ENCODE measurements at regions not wholly inside any gene's neighbourhood (a gene's known extent, or its start where the extent isn't known, plus 50 kb on each side); places are given as distances from the start of the nearest gene placed in this dataset.

- intact Hi-C loops (cut with DNase I), result no loop called here
- no peak for TF ChIP-seq EP300 (IDR thresholded peaks at IDR 0.05)
- no peak for TF ChIP-seq CTCF (IDR thresholded peaks at IDR 0.05)
- no peak for TF ChIP-seq POLR2AphosphoS5 (IDR thresholded peaks at IDR 0.05)
- TF ChIP-seq POLR2A (IDR thresholded peaks at IDR 0.05; ENCODE audit: low read depth), result no peak
- Histone ChIP-seq H3K27ac (replicated peaks in 1 of 4) (no peak overlapping the region), H3K9me3 (no peaks in the 10 kb centered on the region), H3K27me3 (no peaks in the 10 kb centered on the region), H3K36me3 (no peaks in the 10 kb centered on the region), H3K4me1 (no peaks in the 10 kb centered on the region), H3K4me3 (no peak overlapping the region)
- DNase-seq (ENCODE audit: extremely low spot score), result no peak
- 94% methylated on average over 7 of the region's 7 CpGs for WGBS
Measured at GRCh38 chr10:113967126-113967525, 76.5 kb upstream of the ADRB1 start.

GRCh38 chr10:113970641-113971040, 73.0 kb upstream of the ADRB1 start:
- no peaks in the 10 kb centered on the region for H3K36me3 ChIP-seq
- H3K27me3 ChIP-seq, result no peaks in the 10 kb centered on the region
- H3K9me3 ChIP-seq, result no peaks in the 10 kb centered on the region
- DNase-seq (ENCODE audit: extremely low spot score), result no peak
- no peak overlapping the region for H3K4me3 ChIP-seq
- no peaks in the 10 kb centered on the region for H3K4me1 ChIP-seq
- no peak overlapping the region for H3K27ac ChIP-seq (replicated peaks in 1 of 4)
- intact Hi-C loops (cut with DNase I), result no loop called here
- TF ChIP-seq EP300 (IDR thresholded peaks at IDR 0.05), result no peak
- TF ChIP-seq POLR2A (IDR thresholded peaks at IDR 0.05; ENCODE audit: low read depth), result no peak
- TF ChIP-seq CTCF (IDR thresholded peaks at IDR 0.05), result no peak

GRCh38 chr10:113971349-113971973, 72.2 kb upstream of the ADRB1 start:
- no peak for DNase-seq (ENCODE audit: extremely low spot score)
- 92% methylated on average over 3 of the region's 3 CpGs for WGBS
- no peaks in the 10 kb centered on the region for H3K4me1 ChIP-seq
- intact Hi-C loops (cut with DNase I), result no loop called here
- no peak overlapping the region for H3K4me3 ChIP-seq
- TF ChIP-seq POLR2A (IDR thresholded peaks at IDR 0.05; ENCODE audit: low read depth), result no peak
- TF ChIP-seq POLR2AphosphoS5 (IDR thresholded peaks at IDR 0.05), result no peak
- TF ChIP-seq EP300 (IDR thresholded peaks at IDR 0.05), result no peak
- no peak for TF ChIP-seq CTCF (IDR thresholded peaks at IDR 0.05)
- H3K27ac ChIP-seq (replicated peaks in 1 of 4), result no peak overlapping the region
- no peaks in the 10 kb centered on the region for H3K27me3 ChIP-seq
- no peaks in the 10 kb centered on the region for H3K36me3 ChIP-seq
- no peaks in the 10 kb centered on the region for H3K9me3 ChIP-seq

- Histone ChIP-seq H3K4me3 (no peak overlapping the region), H3K9me3 (no peaks in the 10 kb centered on the region), H3K27ac (replicated peaks in 1 of 4) (no peak overlapping the region), H3K4me1 (peaks cover 0 to 9% (median 0%) of the 10 kb centered on the region in 4 donors), H3K27me3 (no peaks in the 10 kb centered on the region), H3K36me3 (no peaks in the 10 kb centered on the region)
- intact Hi-C loops (cut with DNase I), result no loop called here
- WGBS, result 90% methylated on average over 7 of the region's 7 CpGs
- DNase-seq (ENCODE audit: extremely low spot score), result no peak
- no peak for TF ChIP-seq POLR2A (IDR thresholded peaks at IDR 0.05; ENCODE audit: low read depth)
- no peak for TF ChIP-seq EP300 (IDR thresholded peaks at IDR 0.05)
- TF ChIP-seq POLR2AphosphoS5 (IDR thresholded peaks at IDR 0.05), result no peak
- no peak for TF ChIP-seq CTCF (IDR thresholded peaks at IDR 0.05)
Measured at GRCh38 chr10:113977174-113977573, 66.5 kb upstream of the ADRB1 start.

- DNase-seq (ENCODE audit: extremely low spot score), result no peak
- TF ChIP-seq POLR2AphosphoS5 (IDR thresholded peaks at IDR 0.05) (no peak), POLR2A (IDR thresholded peaks at IDR 0.05; ENCODE audit: low read depth) (no peak), CTCF (IDR thresholded peaks at IDR 0.05) (no peak), EP300 (IDR thresholded peaks at IDR 0.05) (no peak)
- Histone ChIP-seq H3K36me3 (no peaks in the 10 kb centered on the region), H3K27ac (replicated peaks in 1 of 4) (no peak overlapping the region), H3K4me1 (peaks cover 0 to 21% (median 4%) of the 10 kb centered on the region in 4 donors), H3K4me3 (no peak overlapping the region), H3K9me3 (no peaks in the 10 kb centered on the region), H3K27me3 (no peaks in the 10 kb centered on the region)
- WGBS, result 87% methylated on average over 9 of the region's 9 CpGs
- intact Hi-C loops (cut with DNase I), result no loop called here
Measured at GRCh38 chr10:113978802-113979201, 64.9 kb upstream of the ADRB1 start.

Data from esophagus muscularis mucosa (tissue), 4 donors.